ENCODE measurements at regions not wholly inside any gene's neighbourhood (a gene's known extent, or its start where the extent isn't known, plus 50 kb on each side); places are given as distances from the start of the nearest gene placed in this dataset.
"Not testable (repeated sequence)": the region's sequence is repeated elsewhere in the genome, so short reads cannot be mapped to it uniquely, and the experiment has no call there.

DNA sequence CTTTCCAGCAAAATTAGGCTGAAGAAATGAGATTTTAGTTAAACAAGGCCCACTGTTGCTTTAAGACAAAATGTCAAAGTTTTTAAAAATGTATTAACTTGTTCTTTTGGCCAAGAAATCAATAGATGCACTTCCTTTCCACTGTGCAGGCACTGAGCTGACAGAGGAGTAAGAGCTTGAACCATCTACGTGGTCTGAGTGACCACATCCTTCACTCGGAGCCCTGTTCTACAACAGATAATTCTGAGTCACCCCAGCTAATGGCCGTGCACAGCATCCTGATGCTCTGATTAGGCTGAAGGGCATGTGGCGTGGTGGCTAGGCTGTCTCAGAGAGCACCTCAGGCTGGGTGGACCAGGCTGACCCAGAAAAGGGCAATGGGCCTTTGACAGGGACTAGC lies 107.9 kb downstream of the POTEC start:
- H3K79me2 ChIP-seq (ENCODE audit: low read length); H3K9me2 ChIP-seq (replicated peaks; ENCODE audit: insufficient read depth, low read length); H3K9ac ChIP-seq (ENCODE audit: low read length); H3K9me3 ChIP-seq (replicated peaks; ENCODE audit: insufficient read depth, low read length); H3K27me3 ChIP-seq (replicated peaks; ENCODE audit: insufficient read depth, low read length); H3K27ac ChIP-seq (ENCODE audit: low read length); H4K20me1 ChIP-seq (ENCODE audit: insufficient read depth, low read length); H3K4me1 ChIP-seq (ENCODE audit: low read length); H2AFZ ChIP-seq (ENCODE audit: low read length); H3F3A ChIP-seq (ENCODE audit: insufficient read depth, low read length); H3K4me2 ChIP-seq (ENCODE audit: low read depth, low read length); H3K4me3 ChIP-seq (ENCODE audit: low read length); H3K36me3 ChIP-seq (replicated peaks; ENCODE audit: insufficient read depth, low read length); DNase-seq: not testable (repeated sequence)

DNA sequence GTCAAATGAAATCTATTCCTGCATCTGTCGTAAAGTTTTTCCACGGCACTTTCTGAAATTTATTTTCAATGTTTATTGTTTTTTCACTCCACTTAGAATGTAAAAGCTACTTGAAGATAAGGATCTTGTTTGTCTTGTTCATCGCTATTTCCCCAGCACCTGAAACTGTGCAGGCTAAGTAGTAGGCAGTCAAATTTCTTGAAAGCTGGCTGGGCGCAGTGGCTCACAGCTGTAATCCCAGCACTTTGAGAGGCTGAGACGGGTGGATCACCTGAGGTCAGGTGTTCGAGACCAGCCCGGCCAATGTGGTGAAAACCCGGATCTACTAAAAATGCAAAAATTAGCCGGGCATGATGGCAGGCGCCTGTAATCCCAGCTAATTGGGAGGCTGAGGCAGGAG lies 111.0 kb downstream of the POTEC start:
- H3K9ac ChIP-seq (ENCODE audit: low read length); H2AFZ ChIP-seq (ENCODE audit: low read length); H3F3A ChIP-seq (ENCODE audit: insufficient read depth, low read length): not testable (repeated sequence)

DNA sequence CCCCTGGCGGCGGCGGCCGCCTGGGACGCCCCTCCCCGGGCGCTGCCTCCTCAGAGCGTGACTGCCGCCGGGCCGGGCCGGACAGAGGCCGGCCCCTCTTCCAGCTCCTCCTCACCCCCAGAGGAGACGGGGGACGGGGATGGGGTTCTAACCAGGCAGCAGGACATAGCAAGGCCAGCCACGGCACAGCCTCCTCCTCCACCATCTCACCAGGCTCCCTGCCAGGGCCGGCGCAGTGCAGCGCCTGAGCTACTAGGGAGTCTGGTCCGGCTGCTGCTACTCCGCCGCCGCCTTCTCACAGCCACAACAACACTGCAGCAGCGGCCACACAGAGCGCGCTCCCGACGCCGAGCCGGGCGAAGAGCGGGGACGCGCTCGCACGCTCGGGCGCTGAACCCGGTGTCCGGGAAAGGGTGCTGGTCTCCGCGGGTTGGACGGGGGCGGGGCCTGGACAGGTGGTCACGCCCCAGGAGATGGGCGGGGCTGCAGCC lies 112.3 kb downstream of the POTEC start:
- H3K4me1 ChIP-seq (ENCODE audit: low read length); H3K36me3 ChIP-seq (replicated peaks; ENCODE audit: insufficient read depth, low read length); H3K9ac ChIP-seq (ENCODE audit: low read length); H3K79me2 ChIP-seq (ENCODE audit: low read length); H3K27me3 ChIP-seq (replicated peaks; ENCODE audit: insufficient read depth, low read length); H3K9me2 ChIP-seq (replicated peaks; ENCODE audit: insufficient read depth, low read length); H3K27ac ChIP-seq (ENCODE audit: low read length); H4K20me1 ChIP-seq (ENCODE audit: insufficient read depth, low read length); H3K9me3 ChIP-seq (replicated peaks; ENCODE audit: insufficient read depth, low read length); H3F3A ChIP-seq (ENCODE audit: insufficient read depth, low read length): not testable (repeated sequence)
- DNase-seq, result peak; percentile 82
- peak overlapping the region; percentile 63; the same call in 1 of the 2 replicates for H2AFZ ChIP-seq (ENCODE audit: low read length)
- peak overlapping the region; percentile 66 for H3K4me3 ChIP-seq (ENCODE audit: low read length)
- peak overlapping the region; percentile 39; the same call in 1 of the 2 replicates for H3K4me2 ChIP-seq (ENCODE audit: low read depth, low read length)

More for the DNA sequence above, 111.0 kb downstream of the POTEC start:
- not testable (repeated sequence) for H3K4me3 ChIP-seq (ENCODE audit: low read length); DNase-seq; H3K27ac ChIP-seq (ENCODE audit: low read length); H3K9me3 ChIP-seq (replicated peaks; ENCODE audit: insufficient read depth, low read length); H3K27me3 ChIP-seq (replicated peaks; ENCODE audit: insufficient read depth, low read length); H3K36me3 ChIP-seq (replicated peaks; ENCODE audit: insufficient read depth, low read length); H3K9me2 ChIP-seq (replicated peaks; ENCODE audit: insufficient read depth, low read length); H3K4me1 ChIP-seq (ENCODE audit: low read length); H4K20me1 ChIP-seq (ENCODE audit: insufficient read depth, low read length); H3K79me2 ChIP-seq (ENCODE audit: low read length); H3K4me2 ChIP-seq (ENCODE audit: low read depth, low read length)

DNA sequence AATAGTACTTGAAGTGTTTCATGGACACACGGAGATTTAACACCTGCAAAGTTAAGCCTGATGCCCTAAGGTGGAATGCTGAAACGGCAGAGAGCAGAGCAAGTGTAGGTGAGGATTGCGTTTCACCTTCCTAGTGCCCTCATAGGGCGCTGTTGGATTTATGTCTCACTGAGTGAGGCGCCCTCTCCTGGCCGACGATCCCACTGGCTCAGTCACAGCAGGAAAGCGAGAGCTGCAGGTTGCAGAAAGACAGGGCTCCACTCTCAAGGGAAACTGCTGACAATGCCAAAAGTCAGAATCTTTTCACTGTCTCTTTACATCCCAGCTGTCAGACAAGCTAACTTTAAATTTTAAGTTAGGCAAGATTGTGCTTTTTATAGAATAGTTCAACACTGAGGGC lies 127.6 kb downstream of the POTEC start:
- not testable (repeated sequence) for H3K79me2 ChIP-seq (ENCODE audit: low read length); H4K20me1 ChIP-seq (ENCODE audit: insufficient read depth, low read length); H3K4me1 ChIP-seq (ENCODE audit: low read length); H3K4me3 ChIP-seq (ENCODE audit: low read length); H3K27me3 ChIP-seq (replicated peaks; ENCODE audit: insufficient read depth, low read length); H3K4me2 ChIP-seq (ENCODE audit: low read depth, low read length); H3K36me3 ChIP-seq (replicated peaks; ENCODE audit: insufficient read depth, low read length); H3K9me2 ChIP-seq (replicated peaks; ENCODE audit: insufficient read depth, low read length); H3K9ac ChIP-seq (ENCODE audit: low read length); H3K27ac ChIP-seq (ENCODE audit: low read length); H3F3A ChIP-seq (ENCODE audit: insufficient read depth, low read length); H3K9me3 ChIP-seq (replicated peaks; ENCODE audit: insufficient read depth, low read length); H2AFZ ChIP-seq (ENCODE audit: low read length)
- TF ChIP-seq, protein P1, sequence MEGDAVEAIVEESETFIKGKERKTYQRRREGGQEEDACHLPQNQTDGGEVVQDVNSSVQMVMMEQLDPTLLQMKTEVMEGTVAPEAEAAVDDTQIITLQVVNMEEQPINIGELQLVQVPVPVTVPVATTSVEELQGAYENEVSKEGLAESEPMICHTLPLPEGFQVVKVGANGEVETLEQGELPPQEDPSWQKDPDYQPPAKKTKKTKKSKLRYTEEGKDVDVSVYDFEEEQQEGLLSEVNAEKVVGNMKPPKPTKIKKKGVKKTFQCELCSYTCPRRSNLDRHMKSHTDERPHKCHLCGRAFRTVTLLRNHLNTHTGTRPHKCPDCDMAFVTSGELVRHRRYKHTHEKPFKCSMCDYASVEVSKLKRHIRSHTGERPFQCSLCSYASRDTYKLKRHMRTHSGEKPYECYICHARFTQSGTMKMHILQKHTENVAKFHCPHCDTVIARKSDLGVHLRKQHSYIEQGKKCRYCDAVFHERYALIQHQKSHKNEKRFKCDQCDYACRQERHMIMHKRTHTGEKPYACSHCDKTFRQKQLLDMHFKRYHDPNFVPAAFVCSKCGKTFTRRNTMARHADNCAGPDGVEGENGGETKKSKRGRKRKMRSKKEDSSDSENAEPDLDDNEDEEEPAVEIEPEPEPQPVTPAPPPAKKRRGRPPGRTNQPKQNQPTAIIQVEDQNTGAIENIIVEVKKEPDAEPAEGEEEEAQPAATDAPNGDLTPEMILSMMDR (IDR thresholded peaks at IDR 0.05; ENCODE audit: low read length), result peak; percentile 42
- DNase-seq, result peak; percentile 11

DNA sequence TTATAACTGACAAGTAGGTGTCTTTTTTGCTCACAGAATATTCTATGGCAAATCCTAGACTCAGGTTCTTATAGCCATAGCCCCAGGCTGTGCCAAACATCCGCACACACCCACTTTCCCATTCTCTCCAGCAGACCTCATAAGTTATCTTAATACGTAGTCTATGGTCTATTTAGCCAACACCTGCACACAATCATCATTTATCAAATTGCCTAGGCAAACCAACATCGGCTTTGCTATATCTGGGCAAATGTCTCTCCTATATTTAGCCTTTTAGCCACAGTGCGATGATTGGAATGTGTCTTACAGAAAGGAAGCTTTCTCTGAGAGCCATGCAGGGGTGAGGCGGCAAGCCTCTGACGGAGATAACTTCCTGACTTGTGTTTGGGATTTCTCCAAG lies 128.0 kb downstream of the POTEC start:
- not testable (repeated sequence) for H3K27ac ChIP-seq (ENCODE audit: low read length); H3K4me1 ChIP-seq (ENCODE audit: low read length); H3K9ac ChIP-seq (ENCODE audit: low read length); H3F3A ChIP-seq (ENCODE audit: insufficient read depth, low read length); H3K27me3 ChIP-seq (replicated peaks; ENCODE audit: insufficient read depth, low read length); H3K36me3 ChIP-seq (replicated peaks; ENCODE audit: insufficient read depth, low read length); H3K4me2 ChIP-seq (ENCODE audit: low read depth, low read length); H2AFZ ChIP-seq (ENCODE audit: low read length); H3K9me2 ChIP-seq (replicated peaks; ENCODE audit: insufficient read depth, low read length); H3K79me2 ChIP-seq (ENCODE audit: low read length); H3K4me3 ChIP-seq (ENCODE audit: low read length); DNase-seq; H3K9me3 ChIP-seq (replicated peaks; ENCODE audit: insufficient read depth, low read length); H4K20me1 ChIP-seq (ENCODE audit: insufficient read depth, low read length)

DNA sequence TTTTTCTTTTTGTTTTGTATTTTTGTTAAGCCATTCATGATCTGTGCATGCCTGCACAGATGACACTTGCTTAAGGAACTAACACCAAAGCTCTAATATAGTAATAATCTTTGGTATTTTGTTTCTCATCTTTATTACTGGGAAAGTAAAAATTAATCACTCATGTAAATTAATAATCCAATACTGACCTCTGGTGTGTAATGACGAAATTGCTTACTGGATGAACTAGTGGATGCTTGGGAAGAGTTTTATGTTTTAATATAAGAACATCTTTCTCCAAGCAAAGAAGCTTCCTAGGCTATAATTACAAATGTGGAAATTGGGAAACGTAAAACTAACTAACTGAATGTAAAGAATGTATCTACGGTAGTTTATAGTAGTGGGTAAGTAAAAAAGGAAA lies 147.9 kb downstream of the POTEC start:
- H2AFZ ChIP-seq (ENCODE audit: low read length); H3K4me3 ChIP-seq (ENCODE audit: low read length); H3K27me3 ChIP-seq (replicated peaks; ENCODE audit: insufficient read depth, low read length); DNase-seq; H3K27ac ChIP-seq (ENCODE audit: low read length); H3K9ac ChIP-seq (ENCODE audit: low read length); H3K9me3 ChIP-seq (replicated peaks; ENCODE audit: insufficient read depth, low read length); H3F3A ChIP-seq (ENCODE audit: insufficient read depth, low read length); H3K4me1 ChIP-seq (ENCODE audit: low read length); H3K4me2 ChIP-seq (ENCODE audit: low read depth, low read length); H4K20me1 ChIP-seq (ENCODE audit: insufficient read depth, low read length); H3K36me3 ChIP-seq (replicated peaks; ENCODE audit: insufficient read depth, low read length); H3K9me2 ChIP-seq (replicated peaks; ENCODE audit: insufficient read depth, low read length); H3K79me2 ChIP-seq (ENCODE audit: low read length): not testable (repeated sequence)

DNA sequence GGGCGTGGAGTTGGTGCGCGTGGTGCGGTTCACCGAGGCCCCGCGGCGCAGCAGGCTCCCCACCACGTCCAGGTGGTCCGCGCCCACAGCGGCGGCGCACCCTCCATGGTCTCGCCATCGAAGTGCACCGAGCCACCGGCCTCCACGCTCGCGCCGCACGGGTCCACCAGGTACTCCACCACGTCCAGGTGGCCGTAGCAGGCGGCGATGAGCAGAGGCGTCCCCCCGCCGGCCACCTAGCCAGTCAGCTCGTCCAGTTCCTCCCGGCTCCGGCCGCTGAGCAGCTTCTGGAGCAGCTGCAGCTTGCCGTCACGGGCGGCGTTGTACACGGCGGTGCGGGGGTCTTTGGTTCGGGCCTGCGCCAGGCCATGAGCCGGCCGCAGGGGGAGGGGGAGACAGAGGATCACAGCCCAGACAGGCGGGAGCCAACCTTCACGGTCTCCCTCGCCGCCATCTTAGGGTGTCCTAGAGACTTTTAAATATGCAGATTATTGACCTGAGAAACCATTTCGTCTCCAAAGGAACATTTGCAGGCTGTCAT lies 149.8 kb downstream of the POTEC start:
- not testable (repeated sequence) for H3K4me1 ChIP-seq (ENCODE audit: low read length); H3K36me3 ChIP-seq (replicated peaks; ENCODE audit: insufficient read depth, low read length); H3K27ac ChIP-seq (ENCODE audit: low read length); H3K79me2 ChIP-seq (ENCODE audit: low read length); H3K9me2 ChIP-seq (replicated peaks; ENCODE audit: insufficient read depth, low read length); H3F3A ChIP-seq (ENCODE audit: insufficient read depth, low read length); DNase-seq; H3K4me2 ChIP-seq (ENCODE audit: low read depth, low read length); H3K27me3 ChIP-seq (replicated peaks; ENCODE audit: insufficient read depth, low read length); H3K4me3 ChIP-seq (ENCODE audit: low read length); H2AFZ ChIP-seq (ENCODE audit: low read length); H4K20me1 ChIP-seq (ENCODE audit: insufficient read depth, low read length); H3K9ac ChIP-seq (ENCODE audit: low read length); H3K9me3 ChIP-seq (replicated peaks; ENCODE audit: insufficient read depth, low read length)

Measured in MM.1S (cell line).